GM12891 (cell line): ENCODE measurements at regions not wholly inside any gene's neighbourhood (a gene's known extent, or its start where the extent isn't known, plus 50 kb on each side); places are given as distances from the start of the nearest gene placed in this dataset.

Experiments
- DNase-seq: peaks from one replicate; pipeline ENCODE4 v3.0.0; 2011; ENCODE audit warnings: low spot score; ENCODE audit not compliant: insufficient read length
- FAIRE-seq: peaks from 2 replicates; lab custom pipeline; 2011; peaks lifted over from hg19 to GRCh38; lab: Jason Lieb, UNC
- PAX5 ChIP-seq: IDR thresholded peaks from 2 replicates; pipeline ENCODE4 v1.6.1; 2011; ENCODE audit warnings: low read length, moderate library complexity, mild to moderate bottlenecking; ENCODE audit not compliant: insufficient read depth, severe bottlenecking
- POLR2A ChIP-seq: IDR thresholded peaks from 2 replicates; pipeline ENCODE4 v1.6.1; 2011; ENCODE audit warnings: low read depth, low read length, control low read depth
- POLR2AphosphoS5 ChIP-seq: IDR thresholded peaks from 2 replicates; pipeline ENCODE4 v1.6.1; 2011; ENCODE audit warnings: low read depth, low read length, control low read depth
- POU2F2 ChIP-seq: IDR thresholded peaks from 2 replicates; pipeline ENCODE4 v1.6.1; 2011; ENCODE audit warnings: low read depth, mild to moderate bottlenecking, control low read depth, low read length, moderate library complexity
- SPI1 ChIP-seq: IDR thresholded peaks from 2 replicates; pipeline ENCODE4 v1.6.1; 2011; ENCODE audit warnings: low read depth, low read length, control low read depth
- TAF1 ChIP-seq: IDR thresholded peaks from 2 replicates; pipeline ENCODE4 v1.6.1; 2011; ENCODE audit warnings: low read depth, low read length, control low read depth

DNA sequence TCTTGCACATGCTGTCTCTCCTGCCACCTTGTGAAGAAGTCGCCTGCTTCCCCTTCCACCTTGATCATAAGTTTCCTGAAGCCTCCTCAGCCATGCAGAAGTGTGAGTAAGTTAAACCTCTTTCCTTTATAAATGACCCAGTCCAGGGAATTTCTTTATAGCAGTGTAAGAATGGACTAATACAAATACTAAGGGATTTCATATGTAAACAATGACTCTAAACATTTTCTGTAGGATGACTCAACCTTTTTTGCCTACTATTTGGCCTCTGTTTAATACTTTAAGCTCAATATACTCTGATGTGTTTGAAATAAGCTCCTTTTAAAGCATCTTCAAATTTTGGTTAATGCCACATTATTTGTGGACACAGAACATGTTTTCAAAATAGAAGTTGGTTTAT lies 813.5 kb upstream of the SLIT2 start:
- FAIRE-seq: no peak
- no peak for DNase-seq
- TF ChIP-seq TAF1 (no peak), POU2F2 (no peak), PAX5 (no peak), SPI1 (no peak), POLR2A (no peak), POLR2AphosphoS5 (no peak)

DNA sequence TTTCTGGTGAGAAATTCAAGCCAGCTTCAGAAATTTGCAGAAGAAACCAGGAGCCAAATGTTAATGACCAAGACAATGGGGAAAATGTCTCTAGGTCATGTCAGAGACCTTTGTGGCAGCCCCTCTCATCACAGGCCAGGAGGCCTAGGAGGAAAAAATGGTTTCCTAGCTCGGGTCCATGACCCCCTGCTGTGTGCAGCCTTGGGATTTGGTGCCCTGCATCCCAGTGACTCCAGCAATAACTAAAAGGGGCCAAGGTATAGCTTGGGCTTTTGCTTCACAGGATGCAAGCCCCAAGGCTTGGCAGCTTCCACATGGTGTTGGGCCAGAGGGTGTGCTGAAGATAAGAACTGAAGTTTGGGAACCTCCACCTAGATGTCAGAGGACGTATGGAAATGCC lies 814.7 kb upstream of the SLIT2 start:
- DNase-seq: no peak
- no peak for FAIRE-seq
- TF ChIP-seq TAF1 (no peak), POLR2A (no peak), PAX5 (no peak), SPI1 (no peak), POU2F2 (no peak), POLR2AphosphoS5 (no peak)

DNA sequence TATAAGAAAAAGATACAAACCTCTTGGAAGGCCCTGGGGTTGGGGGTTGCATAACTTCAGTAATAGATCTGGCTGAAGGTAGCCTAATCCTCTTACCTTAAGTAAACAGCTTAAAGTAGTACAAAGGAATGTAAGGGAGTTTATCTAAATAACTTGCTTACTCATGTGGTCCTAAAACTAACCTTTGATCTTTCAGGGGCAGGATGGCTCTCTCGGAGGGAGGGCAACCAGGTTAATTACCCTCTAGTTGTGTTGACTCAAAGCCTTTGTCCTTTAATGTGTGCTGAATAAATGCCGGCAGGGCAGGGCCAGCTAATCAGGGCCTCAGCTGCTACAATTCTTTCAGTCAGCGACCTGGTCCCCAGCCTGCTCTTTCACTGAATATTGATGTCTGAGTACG lies 822.0 kb upstream of the SLIT2 start:
- TF ChIP-seq POLR2AphosphoS5 (no peak), SPI1 (no peak), PAX5 (no peak), POLR2A (no peak), TAF1 (no peak), POU2F2 (no peak)
- FAIRE-seq (no peak), DNase-seq (no peak)

DNA sequence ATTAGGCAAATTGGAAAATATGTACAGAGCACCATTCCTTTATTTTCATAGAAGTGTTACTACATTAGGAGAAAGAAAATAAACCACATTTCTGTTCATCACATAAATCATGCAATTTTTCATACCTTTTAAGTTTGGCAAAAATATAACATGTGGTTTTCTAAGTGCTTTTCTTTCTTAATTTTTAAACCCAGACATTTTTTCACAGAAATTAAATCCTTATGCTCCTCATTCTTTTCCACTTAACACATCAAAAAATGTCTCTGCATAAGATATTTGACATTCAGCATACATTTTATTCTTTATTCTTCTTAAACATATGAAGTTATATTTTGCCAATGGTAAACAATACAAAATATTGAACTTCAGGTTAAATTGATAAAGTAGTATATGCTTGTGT lies 826.6 kb upstream of the SLIT2 start:
- TF ChIP-seq POLR2A (no peak), POU2F2 (no peak), PAX5 (no peak), TAF1 (no peak), POLR2AphosphoS5 (no peak), SPI1 (no peak)
- DNase-seq (no peak), FAIRE-seq (no peak)

DNA sequence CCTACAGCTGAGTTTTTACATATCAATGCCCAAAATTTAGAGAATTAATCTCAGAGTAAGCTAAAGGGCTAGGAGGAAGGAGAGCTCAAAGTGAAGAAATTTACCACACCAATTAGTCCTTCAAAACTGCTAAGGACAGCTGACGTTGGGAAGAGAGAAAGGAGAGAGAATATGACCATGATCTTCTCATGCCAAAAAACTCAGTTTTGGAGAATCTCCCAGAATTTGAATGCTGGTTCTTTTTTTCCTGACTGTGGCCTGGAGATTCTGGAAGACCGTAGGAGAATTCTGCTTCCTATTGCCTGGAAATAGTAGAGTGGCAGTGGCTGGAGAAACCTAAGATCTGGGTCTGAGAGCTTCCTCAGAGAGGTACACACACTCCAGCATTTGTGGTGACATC lies 834.4 kb upstream of the SLIT2 start:
- DNase-seq: no peak
- no peak for FAIRE-seq

DNA sequence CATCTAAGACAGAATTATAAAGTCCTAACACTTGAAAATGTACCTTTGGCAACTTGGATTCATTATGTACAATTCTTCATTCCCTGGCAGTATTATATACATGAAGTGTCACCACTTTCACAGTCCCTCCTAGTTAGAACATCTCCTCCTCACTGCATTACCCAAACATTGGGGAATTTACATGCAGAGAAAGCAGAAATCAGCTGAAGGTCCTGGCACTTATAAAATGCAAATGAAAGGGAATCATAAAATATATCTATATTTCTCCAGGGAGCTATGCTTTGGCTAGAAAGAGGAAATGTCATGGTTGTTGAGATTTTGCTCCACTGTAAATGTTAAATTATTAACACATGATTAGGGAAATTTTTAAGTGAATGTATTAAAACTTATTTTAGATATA lies 835.6 kb upstream of the SLIT2 start:
- FAIRE-seq (no peak), DNase-seq (no peak)
- no peak for TF ChIP-seq SPI1
- no peak for TF ChIP-seq POLR2A
- no peak for TF ChIP-seq TAF1
- TF ChIP-seq PAX5: no peak
- TF ChIP-seq POU2F2: no peak
- TF ChIP-seq POLR2AphosphoS5: no peak

More for the DNA sequence above, 834.4 kb upstream of the SLIT2 start:
- no peak for TF ChIP-seq SPI1
- no peak for TF ChIP-seq POLR2AphosphoS5
- TF ChIP-seq POLR2A: no peak
- TF ChIP-seq POU2F2: no peak
- no peak for TF ChIP-seq TAF1
- no peak for TF ChIP-seq PAX5

DNA sequence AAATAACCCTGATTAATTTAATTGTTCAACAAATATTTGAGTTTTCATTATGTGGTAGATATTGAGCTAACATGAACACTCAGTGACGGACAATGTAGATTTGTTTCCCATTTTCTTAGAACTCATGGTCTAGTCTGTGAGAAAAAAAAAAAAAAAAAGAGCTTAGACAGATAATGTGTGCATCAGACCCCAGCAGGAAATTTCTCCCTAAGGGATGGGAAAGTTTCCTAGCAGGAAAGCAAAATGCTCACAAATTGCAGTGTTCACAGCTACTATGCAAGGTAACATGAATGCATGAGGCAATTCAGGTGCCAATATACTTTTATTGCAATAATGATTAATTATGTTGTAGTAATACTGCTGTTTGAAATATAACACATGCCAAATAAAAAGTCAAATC lies 843.2 kb upstream of the SLIT2 start:
- FAIRE-seq (no peak), DNase-seq (no peak)
- TF ChIP-seq POLR2AphosphoS5 (no peak), POU2F2 (no peak), PAX5 (no peak), TAF1 (no peak), SPI1 (no peak), POLR2A (no peak)

DNA sequence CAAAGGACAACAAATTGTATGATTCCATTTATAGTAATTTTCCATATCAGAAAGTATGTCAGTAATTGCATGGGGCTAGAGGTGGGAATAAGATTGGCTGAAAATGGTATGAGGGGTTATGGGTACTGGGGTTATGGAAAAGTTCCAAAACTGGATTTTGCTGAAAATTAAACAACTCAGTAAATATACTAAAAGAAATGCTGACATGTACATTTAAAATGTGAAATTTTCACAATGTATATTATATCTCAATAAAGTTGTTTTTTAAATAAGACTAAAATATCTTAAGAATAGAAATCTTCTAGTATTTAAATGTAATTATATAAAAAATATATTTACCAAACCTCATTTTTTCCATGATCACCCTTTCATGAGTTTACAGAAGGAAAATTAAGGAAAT lies 844.9 kb upstream of the SLIT2 start:
- no peak for TF ChIP-seq TAF1
- TF ChIP-seq POLR2A: no peak
- TF ChIP-seq PAX5: no peak
- no peak for TF ChIP-seq POLR2AphosphoS5
- no peak for TF ChIP-seq POU2F2
- no peak for TF ChIP-seq SPI1
- FAIRE-seq (no peak), DNase-seq (no peak)

DNA sequence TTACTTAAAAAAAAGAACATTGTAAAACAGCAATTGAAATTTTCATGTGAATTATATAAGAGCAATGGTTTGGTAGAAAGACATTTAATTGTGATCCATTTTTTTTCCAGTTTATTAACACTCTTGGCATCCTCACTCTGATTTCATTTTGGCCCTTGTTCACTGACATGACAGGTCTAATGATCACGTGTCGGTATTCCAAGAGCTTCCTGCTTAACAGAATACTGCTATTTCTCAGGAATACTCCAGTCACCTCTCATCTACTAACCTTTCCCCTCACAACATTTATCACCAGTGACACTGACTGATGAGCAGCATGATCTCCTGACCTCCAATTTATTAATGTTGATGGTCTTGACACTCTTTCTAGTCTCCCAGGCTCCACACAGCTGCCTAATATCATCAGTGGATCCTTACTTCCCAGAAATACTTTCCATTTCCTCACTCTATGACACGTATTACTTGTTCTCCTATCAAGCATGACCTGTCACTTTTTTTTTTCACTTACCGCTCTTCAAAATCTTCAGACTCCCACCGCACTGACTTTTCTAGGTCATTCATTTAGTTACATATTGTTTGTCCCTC lies 847.8 kb upstream of the SLIT2 start:
- no peak for TF ChIP-seq SPI1
- no peak for TF ChIP-seq POLR2A
- TF ChIP-seq PAX5: no peak
- no peak for TF ChIP-seq POU2F2
- no peak for TF ChIP-seq POLR2AphosphoS5
- TF ChIP-seq TAF1: no peak
- FAIRE-seq (no peak), DNase-seq (no peak)

DNA sequence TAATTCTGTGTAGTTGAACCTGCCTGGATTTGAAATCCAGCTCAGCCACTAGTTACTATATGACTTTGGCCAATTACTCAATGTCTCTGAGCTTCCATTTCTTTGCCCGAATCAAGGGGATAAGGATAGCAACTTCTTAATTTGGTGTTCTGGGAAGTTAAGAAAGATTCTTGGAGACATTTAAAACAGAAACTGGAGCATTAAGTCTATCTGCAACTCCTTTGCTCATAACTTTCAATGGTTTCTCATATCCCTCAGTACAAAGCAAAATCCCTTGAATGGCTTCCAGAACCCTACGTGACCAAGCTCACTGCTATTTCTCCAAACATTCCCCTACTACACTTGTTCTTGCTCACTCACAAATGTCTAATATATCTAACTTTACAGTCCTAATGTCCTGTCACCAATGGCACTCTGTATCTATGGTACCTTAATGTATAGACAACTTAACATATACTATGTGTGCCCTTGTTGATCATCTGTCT lies 849.1 kb upstream of the SLIT2 start:
- FAIRE-seq (no peak), DNase-seq (no peak)
- no peak for TF ChIP-seq POLR2A
- no peak for TF ChIP-seq POLR2AphosphoS5
- no peak for TF ChIP-seq PAX5
- no peak for TF ChIP-seq SPI1
- no peak for TF ChIP-seq TAF1
